B cell (primary cell): ENCODE measurements at regions not wholly inside any gene's neighbourhood (a gene's known extent, or its start where the extent isn't known, plus 50 kb on each side); places are given as distances from the start of the nearest gene placed in this dataset.

Experiments
- CTCF ChIP-seq: fragments of 200-600 bp; IDR thresholded peaks from one replicate; pipeline ENCODE4 v1.8.0; 2022; ENCODE audit warnings: antibody characterized with exemption, mild to moderate bottlenecking
- EZH2 ChIP-seq: IDR thresholded peaks from 2 replicates; pipeline ENCODE4 v1.6.1; 2012; ENCODE audit warnings: borderline replicate concordance, low read depth, mild to moderate bottlenecking, moderate library complexity, low read length; ENCODE audit not compliant: insufficient read depth, poor library complexity, severe bottlenecking

DNA sequence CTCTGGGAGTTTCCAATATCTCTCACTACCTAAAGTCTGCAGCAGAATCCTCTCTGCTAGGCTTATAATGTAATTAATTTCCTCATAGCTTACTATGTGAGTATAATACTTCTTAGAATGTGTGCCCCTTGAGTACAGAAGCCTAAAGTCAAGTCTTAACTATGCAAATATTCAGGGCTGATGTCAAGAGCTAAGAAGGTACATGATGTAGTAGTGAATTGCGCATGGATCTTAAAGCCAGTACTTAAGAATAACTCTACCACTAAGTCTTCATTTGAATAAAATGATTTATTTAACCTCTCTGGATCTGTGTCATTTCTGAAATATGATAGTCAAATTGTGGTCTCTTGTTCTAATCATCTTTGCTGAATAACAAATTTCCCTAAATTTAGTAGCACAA lies 442.9 kb downstream of the DTWD2 start:
- TF ChIP-seq CTCF (no peak), EZH2 (no peak)
